NCI-H748 (cell line): ENCODE measurements at regions not wholly inside any gene's neighbourhood (a gene's known extent, or its start where the extent isn't known, plus 50 kb on each side); places are given as distances from the start of the nearest gene placed in this dataset.
"Not testable (repeated sequence)": the region's sequence is repeated elsewhere in the genome, so short reads cannot be mapped to it uniquely, and the experiment has no call there.

Experiments used
- DNase-seq: peaks from one replicate; lab custom pipeline; 2025; ENCODE audit not compliant: unreplicated experiment; lab: John Stamatoyannopoulos, UW

- DNase-seq: peak; percentile 61
Observed at GRCh38 chr14:77985211-77985615, 185.0 kb upstream of the NRXN3 start.

- DNase-seq: no peak
Observed at GRCh38 chr14:77986773-77987172, 183.4 kb upstream of the NRXN3 start.

GRCh38 chr14:77988096-77988870 lies 181.9 kb upstream of the NRXN3 start:
- no peak for DNase-seq

- no peak for DNase-seq
Observed at GRCh38 chr14:77988970-77989369, 181.2 kb upstream of the NRXN3 start.

- DNase-seq: no peak
Observed at GRCh38 chr14:77989441-77989991, 180.7 kb upstream of the NRXN3 start.

- no peak for DNase-seq
Observed at GRCh38 chr14:77990337-77990736, 179.8 kb upstream of the NRXN3 start.

- DNase-seq: no peak
Observed at GRCh38 chr14:77991128-77991772, 178.9 kb upstream of the NRXN3 start.

- peak; percentile 50 for DNase-seq
Observed at GRCh38 chr14:78005325-78005724, 164.8 kb upstream of the NRXN3 start.

GRCh38 chr14:78007160-78007559 lies 163.0 kb upstream of the NRXN3 start:
- no peak for DNase-seq

GRCh38 chr14:78010688-78011087 lies 159.5 kb upstream of the NRXN3 start:
- no peak for DNase-seq

GRCh38 chr14:78013911-78014310 lies 156.3 kb upstream of the NRXN3 start:
- not testable (repeated sequence) for DNase-seq

- no peak for DNase-seq
Observed at GRCh38 chr14:78016532-78016931, 153.6 kb upstream of the NRXN3 start.

- DNase-seq: no peak
Observed at GRCh38 chr14:78018283-78018682, 151.9 kb upstream of the NRXN3 start.

- peak; percentile 83 for DNase-seq
Observed at GRCh38 chr14:78022059-78022458, 148.1 kb upstream of the NRXN3 start.

- DNase-seq: no peak
Observed at GRCh38 chr14:78023112-78023511, 147.1 kb upstream of the NRXN3 start.

GRCh38 chr14:78028471-78028870 lies 141.7 kb upstream of the NRXN3 start:
- DNase-seq: no peak

GRCh38 chr14:78029601-78030372 lies 140.4 kb upstream of the NRXN3 start:
- peak; percentile 93 for DNase-seq

- no peak for DNase-seq
Observed at GRCh38 chr14:78043349-78043748, 126.8 kb upstream of the NRXN3 start.

- no peak for DNase-seq
Observed at GRCh38 chr14:78048120-78048519, 122.1 kb upstream of the NRXN3 start.

GRCh38 chr14:78056890-78057289 lies 113.3 kb upstream of the NRXN3 start:
- not testable (repeated sequence) for DNase-seq

- DNase-seq: no peak
Observed at GRCh38 chr14:78070344-78070743, 99.8 kb upstream of the NRXN3 start.
